GM12872 (cell line): ENCODE measurements at regions not wholly inside any gene's neighbourhood (a gene's known extent, or its start where the extent isn't known, plus 50 kb on each side); places are given as distances from the start of the nearest gene placed in this dataset.

ENCODE experiments used
- CTCF ChIP-seq: IDR thresholded peaks from 3 replicates; pipeline ENCODE4 v1.5.1; 2011; ENCODE audit warnings: low read depth, mild to moderate bottlenecking, low read length, moderate library complexity; ENCODE audit not compliant: insufficient read depth

- no peak for TF ChIP-seq CTCF
These were observed 114.3 kb upstream of the MB21D2 start for GRCh38 chr3:193031911-193032310.

- no peak for TF ChIP-seq CTCF
These were observed 115.6 kb upstream of the MB21D2 start for GRCh38 chr3:193033226-193033780.

GRCh38 chr3:193039058-193039457 lies 121.4 kb upstream of the MB21D2 start:
- TF ChIP-seq CTCF = no peak

- peak; percentile 39; the same call in 2 of the 3 replicates for TF ChIP-seq CTCF
These were observed 123.4 kb upstream of the MB21D2 start for GRCh38 chr3:193040836-193041672.

- no peak for TF ChIP-seq CTCF
These were observed 128.7 kb upstream of the MB21D2 start for GRCh38 chr3:193046371-193046770.

- TF ChIP-seq CTCF = no peak
These were observed 130.5 kb upstream of the MB21D2 start for GRCh38 chr3:193048127-193048526.

GRCh38 chr3:193049935-193050334 lies 132.3 kb upstream of the MB21D2 start:
- TF ChIP-seq CTCF = no peak
